Pulmonary artery endothelial cell (primary cell): ENCODE measurements at regions not wholly inside any gene's neighbourhood (a gene's known extent, or its start where the extent isn't known, plus 50 kb on each side); places are given as distances from the start of the nearest gene placed in this dataset.

ENCODE experiments used
- DNase-seq: peaks from one replicate; pipeline ENCODE4 v3.0.0-alpha.2; 2011; ENCODE audit warnings: low read depth, low spot score

DNA sequence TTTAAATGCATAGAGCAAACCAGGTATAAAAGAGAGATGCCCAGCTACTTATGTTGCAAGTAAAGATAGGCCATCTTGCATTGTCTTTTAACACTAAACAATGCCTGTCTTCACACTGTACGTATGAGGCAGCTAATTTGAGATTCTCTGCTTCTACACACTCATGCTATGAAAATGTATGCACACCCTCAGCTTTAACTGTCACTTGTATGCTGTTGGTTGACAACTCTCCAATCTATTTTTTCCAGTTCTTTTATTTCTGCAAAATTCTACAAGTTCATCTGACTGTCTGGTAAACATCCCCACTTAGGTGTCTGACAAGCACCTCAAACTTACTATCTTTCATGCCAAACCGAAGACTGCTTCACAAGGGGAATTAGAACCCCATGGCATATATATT, 131.7 kb upstream of the SOX9 start:
- DNase-seq, result no peak

DNA sequence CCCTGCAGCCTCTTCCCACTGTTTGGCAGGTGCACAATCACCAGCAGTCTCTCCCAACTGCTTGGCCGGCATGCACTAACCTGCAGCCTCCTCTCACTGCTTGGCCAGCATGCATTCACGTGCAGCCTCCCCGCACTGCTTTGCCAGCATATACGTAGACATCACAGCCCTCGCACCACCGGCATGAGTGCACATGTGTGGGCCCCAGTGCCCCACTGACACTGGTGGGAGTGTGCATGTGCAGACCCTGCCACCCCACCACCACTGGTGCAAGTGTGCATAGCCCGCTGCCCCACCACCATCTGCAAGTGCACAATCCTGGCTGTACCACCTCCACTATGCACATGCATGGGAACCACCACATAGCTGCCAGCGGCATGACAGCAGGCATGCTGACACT, 127.5 kb upstream of the SOX9 start:
- DNase-seq, result no peak

DNA sequence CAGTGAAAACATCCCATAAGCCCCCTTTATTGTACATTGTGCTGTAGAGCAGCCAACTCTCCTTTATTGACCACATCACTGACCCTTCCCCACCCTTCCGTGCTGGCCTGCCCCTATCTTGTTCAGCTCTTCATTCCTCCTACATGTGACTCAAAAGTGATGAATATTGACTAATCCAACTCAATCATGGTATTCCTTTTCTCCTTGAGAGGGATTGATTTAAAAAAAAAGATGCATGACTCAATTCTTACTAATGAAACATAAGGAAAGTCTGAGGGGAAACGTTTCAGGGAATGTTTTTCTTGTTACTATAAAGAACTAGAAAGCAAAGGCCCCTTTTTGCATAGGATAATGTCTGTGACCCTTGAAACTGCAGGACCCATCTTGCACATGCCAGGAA, 125.2 kb upstream of the SOX9 start:
- no peak for DNase-seq

DNA sequence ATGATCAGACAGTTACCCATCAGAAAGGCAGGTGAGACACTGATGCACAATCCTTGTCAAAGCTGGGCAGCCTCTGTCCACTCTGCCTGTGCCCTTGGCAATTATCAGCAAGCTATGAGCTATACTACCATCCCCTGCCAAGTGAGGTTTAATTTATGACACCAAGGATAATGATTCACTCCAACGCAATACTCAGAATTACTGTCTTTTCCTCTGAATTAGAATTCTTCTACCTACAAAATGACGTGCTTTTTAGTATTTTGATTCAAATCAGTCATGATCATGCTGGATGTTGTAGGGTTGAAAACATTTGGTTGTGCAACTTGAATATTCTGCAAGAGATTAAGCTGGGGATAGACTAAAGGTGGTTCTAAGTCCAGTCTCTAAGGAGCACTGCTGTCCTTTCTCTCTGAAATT, 116.8 kb upstream of the SOX9 start:
- no peak for DNase-seq

DNA sequence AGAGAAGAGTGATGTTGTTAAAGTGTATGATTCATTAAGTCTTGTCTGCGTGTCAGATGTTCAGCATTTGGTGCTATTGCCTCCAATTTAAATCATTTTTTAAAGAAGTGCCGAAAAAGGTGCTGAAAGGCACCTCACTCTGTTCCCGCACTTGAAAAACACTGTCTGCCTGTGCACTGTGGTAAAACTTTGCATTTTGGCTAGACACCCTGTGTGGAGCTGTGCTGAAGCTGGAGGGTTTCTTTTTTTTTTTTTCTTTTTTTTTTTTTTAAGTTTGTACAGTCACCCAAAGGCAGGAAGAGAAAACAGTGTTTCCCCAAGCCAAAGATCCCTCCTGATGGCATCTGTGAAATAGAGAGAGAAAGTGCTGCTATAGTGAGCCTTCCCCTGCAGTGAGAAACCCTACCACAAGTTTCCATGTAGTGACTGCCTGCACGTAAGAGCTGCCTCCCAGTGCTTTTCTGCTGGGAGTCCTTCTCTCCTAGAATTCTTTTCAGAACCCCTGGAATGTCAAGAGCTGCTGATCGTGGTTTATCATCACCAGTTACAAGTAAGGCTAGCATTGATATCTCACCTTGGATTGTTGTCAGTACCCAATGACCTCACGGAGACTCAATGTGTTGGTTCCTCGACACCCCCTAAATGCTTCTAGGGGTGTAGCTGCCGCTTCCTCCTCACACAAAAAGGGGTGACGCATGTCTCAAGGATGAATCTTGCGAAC, 116.0 kb upstream of the SOX9 start:
- DNase-seq, result no peak

DNA sequence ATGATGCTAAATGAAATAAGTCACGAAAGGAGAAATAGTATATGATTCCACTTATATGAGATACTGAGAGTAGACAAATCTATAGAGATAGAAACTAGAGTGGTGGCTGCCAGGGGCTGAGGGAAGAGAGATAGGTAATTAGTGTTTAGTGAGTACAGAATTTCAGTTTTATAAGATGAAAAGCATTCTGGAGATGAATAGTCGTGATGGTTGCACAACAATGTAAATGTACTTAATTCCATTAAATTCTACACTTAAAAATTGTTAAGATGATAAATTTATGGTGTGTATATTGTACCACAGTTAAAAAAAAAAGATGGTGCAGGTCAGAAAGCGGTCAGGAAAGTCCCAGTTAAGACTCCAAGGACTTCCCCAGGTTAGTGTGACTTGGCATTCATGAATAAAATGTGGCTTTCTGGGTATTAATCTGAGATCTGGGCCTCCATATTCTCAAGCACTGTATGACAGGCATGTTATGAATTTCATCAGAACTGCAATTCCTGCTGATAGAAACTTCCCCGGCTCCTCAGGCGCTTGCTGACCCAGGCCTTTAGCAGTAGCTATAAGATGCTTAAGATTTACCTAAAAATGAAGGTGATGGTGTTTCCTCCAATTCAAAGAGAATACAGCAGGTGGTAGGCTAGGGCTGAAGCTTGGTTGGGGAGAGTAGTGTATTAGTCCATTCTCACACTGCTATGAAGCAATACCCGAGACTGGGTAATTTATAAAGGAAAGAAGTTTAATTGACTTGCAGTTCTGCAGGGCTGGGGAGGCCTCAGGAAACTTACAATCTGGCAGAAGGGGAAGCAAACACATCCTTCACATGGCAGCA, 115.3 kb upstream of the SOX9 start:
- no peak for DNase-seq

DNA sequence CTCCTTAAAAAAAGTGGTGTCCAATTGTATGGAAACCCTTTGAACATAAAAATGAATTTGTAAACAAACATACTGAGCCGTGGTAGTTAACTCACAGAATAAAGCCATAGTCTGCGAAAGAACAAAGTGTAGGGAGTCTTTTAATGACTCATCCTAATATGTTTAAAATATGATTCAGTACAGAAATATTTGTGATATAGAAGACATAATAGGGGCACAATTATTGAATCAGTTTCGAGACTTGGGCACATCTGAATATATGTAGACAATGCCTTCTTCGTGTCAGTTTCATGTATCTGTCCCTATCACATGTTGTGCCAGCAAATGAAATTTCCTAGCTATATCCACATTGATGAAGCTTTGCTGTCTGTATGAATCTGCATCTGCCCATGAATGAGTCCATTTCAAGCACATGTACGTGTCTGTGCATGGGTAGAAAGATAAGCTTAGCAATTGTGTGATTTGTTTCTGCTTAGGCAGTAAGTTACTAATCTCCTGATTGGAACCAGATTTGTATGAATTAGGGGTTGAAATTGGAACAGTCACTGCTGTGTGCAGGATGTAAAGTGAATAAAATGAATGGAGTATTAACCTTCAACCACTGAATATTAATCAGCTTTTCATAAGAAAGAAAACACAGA, 112.5 kb upstream of the SOX9 start:
- no peak for DNase-seq

DNA sequence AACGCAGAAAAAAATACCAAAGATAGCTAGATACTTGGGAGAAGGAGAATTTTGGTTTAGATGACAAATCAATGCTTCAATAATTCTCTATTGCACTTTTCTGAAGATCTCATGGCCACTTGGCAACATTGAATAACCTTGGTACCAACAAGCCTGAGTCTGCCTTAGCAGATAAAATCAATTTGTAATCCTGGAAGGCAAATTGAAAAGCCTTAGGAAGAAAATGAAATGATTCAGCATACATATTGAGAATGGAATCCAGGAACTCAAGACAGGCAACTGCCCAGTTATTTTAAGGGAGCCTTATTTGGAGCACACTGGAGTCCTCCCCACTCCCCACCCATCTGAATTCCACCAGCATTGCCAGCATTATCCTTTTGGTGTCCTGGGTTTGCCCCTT, 109.3 kb upstream of the SOX9 start:
- DNase-seq, result no peak

DNA sequence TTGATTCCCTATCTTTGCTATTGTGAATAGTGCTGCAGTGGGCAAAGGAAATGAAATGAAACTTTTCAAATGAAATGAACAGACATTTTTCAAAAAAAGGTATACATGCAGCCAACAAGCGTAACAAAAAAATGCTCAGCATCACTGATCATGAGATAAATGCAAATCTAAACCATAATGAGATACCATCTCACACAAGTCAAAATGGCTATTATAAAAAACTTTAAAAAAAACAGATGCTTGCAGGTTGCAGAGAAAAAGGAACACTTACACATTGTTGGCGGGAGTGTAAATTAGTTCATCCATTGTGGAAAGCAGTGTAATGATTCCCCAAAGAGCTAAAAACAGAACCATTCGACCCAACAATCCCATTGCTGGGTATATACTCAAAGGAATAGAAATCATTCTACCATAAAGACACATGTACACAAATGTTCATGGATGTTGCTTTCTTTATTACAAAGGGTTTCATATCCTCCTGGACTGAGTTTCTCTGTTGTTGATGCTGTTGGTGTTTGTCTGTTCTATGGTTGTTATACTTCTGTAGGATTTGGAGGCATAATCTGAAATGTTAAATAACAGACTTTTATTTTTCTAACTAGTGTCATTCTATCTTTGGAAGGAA, 99.3 kb upstream of the SOX9 start:
- DNase-seq, result no peak

DNA sequence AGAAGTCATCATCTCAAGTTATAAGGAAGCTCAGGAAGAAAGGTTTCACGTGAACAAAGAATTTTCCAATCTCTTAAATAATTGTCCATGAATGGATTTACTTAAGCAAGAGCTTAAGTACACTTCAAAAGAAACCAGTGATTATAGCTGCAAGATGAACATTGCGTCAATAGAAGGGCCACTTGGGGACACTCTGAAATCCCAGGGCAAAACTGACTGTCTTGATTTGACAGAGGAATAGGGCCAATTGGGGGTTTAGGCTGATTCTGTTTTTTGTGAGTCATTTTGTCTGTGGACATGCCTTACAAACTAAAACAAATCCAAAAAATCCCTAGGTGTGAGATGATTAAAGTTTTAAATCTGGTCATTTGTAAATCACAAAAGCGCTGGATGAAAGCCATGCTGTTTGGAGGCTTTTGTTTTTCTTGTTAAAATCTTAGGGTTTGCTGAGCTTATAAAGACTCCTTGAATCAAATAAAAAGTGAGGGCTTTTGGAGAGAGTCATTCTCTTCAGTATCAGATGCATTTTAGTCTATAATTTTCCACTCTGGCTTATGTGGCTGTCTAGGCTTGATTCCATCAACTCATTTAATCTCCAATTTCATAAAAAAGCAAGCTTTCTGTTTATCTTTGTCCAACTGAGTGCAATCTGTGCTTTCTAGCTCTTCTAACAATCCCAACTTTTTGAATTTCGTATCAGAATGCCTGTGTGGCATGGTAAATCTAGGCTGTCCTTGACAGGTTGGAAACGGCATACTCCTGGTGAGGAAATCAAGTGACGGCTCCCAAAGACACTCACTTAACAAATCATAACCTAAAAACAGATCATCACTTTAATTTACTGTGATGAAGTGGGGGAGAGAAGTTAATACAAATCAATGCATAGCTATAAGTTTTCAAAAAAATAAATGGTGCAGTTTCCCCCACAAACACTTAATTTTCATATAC, 98.2 kb upstream of the SOX9 start:
- DNase-seq, result no peak

DNA sequence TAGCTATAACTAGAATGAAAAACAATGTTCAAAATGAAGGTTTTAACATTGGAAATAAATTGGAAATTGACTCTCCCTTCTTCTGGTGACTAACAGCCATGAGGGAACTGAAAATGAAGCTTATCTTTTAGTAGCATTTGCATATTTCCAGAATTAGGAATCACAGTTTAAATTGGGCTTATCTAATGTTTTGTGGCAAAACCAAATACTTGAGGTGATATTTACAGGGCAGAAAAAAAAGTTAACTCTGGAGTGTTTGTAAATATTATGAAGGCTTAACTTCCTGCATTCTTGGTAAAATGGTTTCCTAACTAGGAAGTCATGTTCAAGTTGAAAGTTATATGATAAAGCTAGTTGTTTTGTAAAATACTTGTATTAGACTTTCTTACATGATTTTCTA, 96.4 kb upstream of the SOX9 start:
- DNase-seq, result no peak

DNA sequence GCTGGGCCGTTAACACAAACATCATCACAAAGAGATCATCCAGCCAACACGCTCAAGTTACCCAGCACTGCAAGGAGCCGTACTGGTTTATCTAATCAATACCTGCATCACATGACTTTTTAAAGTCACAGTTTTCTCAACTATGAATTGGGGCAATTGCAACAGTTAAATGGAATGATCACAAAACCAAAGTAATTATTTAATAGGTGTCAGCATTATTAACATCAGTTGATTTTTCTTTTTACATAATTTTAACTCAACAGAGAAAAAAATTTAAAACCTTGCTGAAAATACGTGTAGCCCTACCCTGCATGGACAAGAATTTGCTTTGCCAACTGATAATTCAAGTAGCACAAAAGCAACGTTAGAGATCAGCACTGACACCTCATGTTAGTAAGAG, 95.7 kb upstream of the SOX9 start:
- no peak for DNase-seq

DNA sequence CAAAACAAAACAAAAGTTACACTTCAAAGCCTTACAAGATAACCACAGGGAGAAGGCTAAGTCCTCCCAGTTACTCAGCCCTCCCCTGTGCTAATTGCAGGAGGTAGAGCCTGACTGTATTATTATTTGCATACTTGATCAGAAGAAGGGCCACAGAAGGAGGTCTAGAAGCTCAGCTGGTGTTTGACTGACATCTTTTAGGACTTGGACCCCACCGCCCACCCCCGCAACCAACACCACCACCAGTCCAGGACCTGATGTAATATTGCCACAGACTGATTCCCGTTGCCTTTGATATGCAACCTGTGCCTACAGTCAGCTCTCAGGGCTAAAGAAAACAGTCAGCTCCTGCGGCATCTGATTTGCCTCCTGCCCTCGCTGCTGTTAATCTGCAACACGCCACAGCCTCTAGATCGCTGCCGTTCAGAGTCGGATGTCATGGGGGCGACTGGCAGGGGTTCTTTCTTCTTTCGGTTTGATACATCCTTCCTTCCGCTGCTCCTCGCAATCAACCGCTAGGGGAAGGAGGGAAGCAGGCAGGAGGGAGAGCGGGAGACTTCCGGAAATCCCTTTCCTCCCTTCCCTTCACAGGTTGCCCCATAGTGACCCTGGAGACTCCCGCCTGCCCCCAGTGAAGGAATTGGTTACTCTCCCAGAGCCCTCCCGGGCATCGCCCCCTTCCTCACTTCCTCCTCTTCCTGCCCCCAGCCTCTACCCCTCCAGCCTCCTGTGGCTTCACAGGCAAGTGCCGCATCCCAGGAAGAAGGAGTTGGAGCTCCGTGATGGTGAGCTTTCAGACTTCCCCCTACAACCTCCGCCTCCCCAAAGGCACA, 90.5 kb upstream of the SOX9 start:
- DNase-seq, result no peak

DNA sequence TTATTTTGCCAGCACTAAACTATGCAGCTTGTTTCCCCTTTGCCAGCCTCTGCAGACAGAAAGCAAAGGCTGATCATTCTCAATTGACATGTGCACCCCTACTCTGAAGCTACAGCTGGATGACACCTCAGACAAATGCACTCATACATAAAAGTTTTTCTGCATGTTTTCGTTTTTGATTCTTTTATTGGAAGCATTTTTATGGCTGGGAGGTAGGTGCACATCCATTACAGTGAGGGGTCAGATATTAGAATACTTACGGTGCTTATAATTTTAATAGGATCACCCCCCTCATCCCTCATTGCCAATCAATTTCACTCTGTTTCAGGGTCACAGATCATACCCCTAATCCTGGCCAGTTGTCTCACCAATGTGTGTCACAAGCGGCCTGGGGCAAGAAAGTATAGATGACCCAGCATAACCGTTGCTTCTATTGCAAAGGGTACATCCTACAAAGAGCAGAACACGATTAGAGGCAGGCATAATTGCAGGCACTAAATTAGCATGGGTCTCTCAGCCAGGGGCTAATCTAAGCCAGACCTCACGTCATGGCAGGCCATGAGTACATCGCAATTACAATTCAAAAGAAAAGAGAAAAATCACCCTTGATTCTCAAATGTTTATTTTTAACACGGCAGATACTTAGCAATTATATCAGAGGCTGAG, 89.5 kb upstream of the SOX9 start:
- DNase-seq, result no peak

DNA sequence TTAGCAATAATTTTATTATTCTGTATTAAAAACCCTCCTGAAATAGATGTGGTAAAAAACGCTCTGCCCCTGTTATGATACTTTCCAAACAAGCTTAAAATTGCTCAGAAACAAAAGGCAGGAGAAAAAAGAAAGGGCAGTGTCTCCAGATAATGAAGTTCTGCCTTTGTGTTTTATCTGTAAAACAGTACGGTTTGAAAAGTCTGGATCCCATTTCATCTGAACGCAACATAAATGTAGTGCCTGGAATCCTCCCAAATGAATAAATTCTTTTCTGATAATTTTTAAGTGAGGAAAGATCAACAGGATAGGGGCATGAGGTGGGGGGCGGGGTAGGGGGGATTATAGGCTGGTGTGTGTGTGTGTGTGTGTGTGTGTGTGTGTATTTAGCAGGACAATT, 87.5 kb upstream of the SOX9 start:
- no peak for DNase-seq

DNA sequence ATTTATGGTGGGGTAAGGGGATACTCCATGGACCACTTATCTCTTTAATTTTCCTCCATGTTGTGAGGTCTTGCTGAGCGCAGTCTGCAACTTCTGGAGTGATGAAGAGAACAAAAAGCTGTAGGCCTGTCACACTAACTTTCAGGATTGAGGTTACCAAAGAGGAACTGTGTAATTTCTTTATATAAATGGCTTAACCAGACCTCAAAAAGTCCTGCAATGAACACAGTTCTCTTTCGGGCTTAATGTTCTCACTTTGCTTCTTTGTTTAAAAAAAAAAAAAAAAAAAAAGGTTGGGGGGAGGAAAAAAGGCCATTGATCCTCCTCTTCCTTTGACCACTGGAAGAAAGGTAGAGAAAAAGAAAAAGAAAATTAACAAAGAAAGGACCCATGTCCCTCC, 86.8 kb upstream of the SOX9 start:
- DNase-seq, result no peak

DNA sequence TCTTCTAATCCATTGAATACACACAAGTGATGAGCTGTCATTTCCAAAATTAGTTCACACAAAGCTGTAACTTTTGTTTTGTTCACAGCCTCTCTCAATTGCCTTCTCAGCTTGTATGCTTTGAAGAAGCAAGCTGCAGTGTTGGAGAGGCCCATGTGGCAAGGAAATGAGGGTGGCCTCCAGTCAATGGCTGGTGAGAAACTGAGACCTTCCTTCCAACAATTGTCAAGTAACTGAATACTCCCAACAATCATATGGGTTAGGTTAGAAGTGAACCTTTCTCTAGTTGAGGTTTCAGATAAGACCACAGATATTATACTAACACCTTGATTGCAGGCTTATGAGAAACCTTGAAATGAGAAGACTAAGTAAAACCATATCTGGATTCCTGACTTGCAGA, 82.4 kb upstream of the SOX9 start:
- no peak for DNase-seq

DNA sequence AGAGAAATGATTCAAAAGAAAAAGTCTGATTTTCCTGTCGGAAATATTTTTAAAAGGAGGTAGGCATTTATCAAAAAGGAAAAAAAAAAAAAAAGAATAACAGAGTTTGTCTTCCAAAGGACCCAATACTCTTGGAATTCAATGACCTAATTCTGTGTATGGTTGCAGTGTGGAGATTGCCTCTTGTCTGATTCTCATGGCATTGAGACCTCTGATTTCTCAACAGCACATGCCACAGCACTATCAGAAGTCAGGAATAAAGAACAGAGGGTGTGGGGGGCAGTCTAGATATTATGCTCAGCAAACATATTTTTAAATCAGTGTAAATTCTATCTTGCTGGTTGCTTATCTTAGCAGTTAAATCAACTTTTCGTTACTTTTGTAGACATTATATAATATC, 81.3 kb upstream of the SOX9 start:
- no peak for DNase-seq

DNA sequence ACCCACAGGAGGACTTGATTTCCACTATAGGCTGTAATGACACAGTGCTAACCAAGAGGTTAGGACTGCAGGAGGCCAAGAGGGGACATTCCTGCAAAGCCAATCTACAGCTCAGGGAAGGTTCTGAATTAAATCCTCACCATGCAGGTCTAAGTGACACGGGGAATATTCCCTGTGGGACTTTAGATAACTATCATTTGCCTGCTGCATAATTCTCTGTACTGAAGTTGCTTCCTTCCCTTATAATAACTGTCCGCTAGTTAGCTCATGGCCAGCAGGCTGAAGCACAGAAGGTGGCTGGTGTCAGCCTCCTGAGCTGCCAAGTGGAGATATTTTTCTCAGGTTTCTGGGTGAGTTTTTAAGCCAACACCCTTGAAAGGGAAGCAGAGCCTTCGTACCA, 74.6 kb upstream of the SOX9 start:
- DNase-seq, result no peak
